HG03045 (cell line): ENCODE measurements at regions not wholly inside any gene's neighbourhood (a gene's known extent, or its start where the extent isn't known, plus 50 kb on each side); places are given as distances from the start of the nearest gene placed in this dataset.
"Not testable (repeated sequence)": the region's sequence is repeated elsewhere in the genome, so short reads cannot be mapped to it uniquely, and the experiment has no call there.

Source experiments
- ATAC-seq: cut with Tn5 transposase; IDR thresholded peaks from one replicate; pipeline ENCODE4 v1.9.1; 2021; ENCODE audit warnings: mild to moderate bottlenecking, moderate library complexity; ENCODE audit not compliant: unreplicated experiment

DNA sequence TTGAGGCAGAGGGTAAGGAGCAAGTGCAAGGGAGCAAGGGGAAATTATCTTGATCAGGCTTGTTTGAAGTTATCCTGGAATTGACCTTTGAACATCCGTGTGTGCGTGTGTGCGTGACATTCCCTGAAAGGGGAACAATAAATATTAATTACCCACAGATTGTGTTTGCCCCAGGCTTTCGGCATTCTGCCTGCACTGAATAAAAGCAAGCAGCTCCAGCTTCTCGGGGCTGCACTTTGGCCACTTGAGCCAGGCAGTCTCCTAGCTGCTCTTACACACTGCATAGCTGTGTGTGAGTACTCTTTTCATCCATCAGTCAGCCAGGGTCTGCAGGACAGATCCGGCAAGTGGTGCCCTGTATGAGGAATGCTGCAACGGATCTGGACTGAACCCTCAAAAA lies 107.7 kb upstream of the BTN3A2 start:
- ATAC-seq, result no peak

DNA sequence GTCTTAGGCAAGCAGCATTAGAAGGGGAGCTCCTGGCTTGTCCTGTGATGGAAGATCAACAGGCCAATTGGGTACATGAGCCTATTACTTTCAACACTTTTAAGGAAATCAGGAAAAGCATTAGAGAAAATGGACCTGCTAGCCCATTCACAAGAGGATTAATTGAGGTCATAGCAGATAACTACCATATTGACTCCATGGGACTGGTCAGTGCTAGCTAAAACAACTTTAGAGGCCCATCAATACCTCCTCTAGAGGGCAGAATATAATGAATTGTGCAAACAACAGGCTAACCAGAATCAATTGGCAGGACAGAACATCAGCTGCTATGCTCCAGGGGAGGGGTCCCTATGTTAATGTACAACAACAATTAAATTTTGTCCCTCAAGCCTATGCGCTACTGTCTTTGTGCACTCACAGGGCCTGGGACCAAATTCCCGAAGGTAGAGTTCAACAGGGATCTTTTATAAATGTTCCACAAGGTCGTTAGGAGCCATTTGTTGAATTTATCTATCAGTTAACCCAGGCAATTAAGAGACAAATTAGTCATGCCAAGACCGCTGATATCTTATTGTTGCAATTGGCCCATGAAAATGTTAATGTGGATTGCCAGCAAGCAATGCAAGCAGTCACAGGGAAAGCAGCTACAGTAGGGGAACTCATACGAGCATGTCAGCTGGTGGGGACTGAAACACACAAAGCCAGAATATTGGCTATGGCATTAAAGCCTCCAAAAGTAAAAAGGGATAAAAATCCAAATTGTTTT lies 106.6 kb upstream of the BTN3A2 start:
- no peak for ATAC-seq

DNA sequence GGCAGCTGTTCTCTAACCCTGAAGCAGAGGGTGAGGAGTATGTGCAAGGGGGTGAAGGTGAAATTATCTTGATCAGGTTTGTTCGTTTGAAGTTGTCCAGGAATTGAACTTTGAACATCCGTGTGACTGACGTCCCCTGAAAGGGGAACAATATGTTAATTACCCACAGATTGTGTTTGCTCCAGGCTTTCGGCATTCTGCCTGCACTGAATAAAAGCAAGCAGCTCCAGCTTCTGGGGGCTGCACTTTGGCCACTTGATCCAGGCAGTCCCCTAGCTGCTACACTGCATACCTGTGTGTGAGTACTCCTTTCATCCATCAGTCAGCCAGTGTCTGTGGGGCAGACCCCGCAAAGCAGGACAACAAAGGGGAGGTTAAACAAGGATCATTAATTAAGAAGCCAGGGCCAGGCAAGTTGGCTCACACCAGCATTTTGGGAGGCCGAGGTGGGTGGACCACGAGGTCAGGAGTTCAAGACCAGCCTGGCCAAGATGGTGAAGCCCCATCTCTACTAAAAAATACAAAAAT lies 104.8 kb upstream of the BTN3A2 start:
- ATAC-seq, result no peak

DNA sequence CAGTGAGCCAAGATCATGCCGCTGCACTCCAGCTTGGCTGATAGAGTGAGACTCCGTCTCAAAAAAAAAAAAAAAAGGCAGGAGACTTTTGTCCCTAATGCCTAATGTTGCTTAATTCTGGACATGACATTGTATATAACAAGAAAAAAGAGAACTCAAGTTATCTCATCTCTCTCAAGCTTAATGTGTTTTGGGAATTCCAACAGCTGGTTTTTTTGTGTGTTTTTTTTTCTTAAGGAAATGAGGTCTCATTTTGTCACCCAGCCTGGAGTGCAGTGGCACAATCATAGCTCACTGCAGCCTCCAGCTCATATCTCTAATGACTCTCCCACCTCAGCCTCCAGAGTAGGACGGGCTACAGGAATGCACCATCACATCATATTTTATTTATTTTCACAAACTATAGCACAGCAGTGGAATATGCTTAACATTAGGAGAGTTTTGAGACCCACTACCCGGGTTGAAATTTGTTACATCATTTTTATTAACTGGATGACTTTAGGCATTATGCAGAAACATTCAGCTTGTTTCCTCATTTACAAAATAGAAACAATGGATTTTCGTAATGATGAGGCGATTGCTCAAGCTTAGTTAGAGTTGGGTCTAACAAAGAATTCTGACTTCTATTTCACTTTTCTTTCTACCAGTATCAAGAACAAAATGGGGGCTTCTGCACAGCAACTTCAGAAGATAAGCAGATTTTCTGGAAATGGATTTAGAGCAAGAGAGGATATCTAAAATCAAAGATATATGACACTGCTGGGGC lies 104.1 kb upstream of the BTN3A2 start:
- ATAC-seq, result no peak

DNA sequence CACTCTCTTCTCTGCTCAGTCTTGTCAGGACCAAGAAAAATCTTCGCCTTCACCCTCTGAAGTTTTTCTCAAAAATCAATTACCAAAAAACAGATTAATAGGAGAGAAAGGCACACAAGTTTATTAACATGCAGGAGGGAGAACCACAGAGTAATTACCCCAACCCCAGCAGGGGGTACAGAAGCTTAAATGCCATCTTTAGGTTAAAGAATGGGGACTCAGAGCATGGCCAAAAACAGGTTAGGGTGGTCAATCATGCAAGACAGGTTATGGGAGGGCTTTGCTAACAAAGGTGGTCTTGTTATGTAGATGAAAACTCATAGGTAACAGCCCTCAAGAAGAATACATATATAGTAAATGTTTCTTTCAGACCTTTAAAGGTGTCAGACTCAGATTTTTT lies 100.5 kb upstream of the BTN3A2 start:
- ATAC-seq, result no peak

DNA sequence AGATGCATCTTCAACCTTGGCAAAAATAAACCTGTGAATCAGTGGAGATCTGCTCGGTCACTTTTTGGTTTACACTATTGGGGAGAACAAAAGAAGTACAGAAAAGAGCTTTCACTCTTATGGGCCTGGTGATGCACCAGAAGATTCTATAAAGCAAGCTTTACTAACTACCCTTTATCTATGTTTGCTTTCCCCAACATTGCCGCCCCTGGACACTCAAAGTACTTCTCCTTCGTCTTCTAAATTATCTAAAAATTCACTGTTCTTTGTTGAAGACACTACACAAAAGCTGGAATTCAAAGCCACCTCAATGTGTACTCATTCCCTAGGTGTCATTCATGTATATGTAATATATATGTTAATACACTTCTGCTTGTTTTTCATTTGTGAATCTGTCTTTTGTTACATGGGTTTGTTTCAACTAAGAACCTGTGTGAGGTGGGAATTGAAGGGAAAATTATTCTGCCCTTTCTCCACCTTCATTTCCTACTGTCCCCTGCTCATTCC lies 97.9 kb upstream of the BTN3A2 start:
- ATAC-seq, result no peak

DNA sequence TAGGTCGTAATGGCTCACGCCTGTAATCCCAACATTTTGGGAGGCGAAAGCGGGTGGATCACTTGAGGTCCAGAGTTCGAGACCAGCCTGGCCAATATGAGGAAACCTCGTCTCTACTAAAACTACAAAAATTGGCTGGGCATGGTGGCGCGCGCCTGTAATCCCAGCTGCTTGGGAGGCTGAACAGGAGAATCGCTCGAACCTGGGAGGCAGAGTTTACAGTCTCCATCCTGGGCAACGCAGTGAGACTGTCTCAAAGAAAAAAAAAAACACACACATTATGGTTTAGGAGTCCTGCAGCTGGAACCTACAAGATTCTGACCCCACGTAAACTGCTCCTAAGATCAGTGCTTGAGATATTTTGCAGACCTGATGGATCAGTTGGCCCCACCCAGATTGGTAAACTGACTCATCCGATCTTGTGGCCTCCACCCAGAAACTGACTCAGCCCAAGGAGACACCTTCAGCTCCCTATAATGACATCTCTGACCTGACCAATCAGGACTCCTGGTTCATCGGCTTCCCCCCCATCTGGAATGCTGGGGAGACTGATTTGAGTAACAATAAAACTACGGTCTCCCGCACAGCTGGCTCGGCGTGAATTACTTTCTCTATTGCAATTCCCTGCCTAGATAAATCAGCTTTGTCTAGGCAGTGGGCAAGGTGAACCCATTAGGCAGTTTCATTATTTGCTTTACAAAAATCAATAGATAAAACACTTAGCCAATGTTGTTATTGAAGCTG lies 96.2 kb upstream of the BTN3A2 start:
- no peak for ATAC-seq

DNA sequence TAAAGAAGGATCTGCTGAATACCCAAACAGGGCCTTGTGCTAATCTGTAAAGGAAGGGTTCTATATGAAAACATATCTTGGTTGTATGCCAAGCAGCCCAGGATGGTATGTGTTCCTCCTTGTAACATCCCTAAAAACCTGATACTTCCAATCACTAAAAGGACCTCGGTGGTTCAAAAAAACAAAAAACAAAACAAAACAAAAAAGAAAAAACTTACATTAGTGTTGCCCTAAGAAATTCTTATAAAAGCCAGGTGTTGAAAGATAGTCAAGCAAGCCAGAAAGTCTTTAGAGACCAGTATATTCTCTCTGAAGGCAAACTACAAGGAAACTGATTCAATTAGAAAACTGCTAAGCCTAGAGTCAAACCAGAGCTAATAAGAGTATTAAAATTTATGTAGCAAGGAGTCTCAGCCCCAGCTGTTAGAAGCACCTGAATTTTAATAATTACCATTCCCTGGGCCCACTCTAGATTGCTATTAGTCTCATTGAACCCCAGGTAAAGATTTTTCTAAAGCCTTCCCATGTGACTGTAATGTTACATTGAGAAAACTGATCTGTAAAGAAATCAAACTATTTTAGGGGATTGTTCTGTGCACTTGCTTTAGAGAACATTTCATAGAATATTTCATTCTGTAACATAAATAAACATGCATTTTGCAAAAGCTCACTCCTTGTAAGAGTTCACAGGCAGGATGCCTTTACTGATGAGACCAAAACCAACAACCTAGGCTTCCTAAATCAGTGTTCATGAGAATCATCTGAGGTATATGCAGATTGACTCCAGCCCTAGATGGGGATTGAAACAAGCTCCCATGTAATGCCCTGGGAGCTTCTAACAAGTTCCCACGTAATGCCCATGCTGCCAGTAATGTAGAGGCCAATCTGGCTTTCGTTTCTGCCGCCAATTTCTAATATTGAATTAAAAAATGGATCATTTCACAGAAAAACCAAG lies 95.2 kb upstream of the BTN3A2 start:
- no peak for ATAC-seq

DNA sequence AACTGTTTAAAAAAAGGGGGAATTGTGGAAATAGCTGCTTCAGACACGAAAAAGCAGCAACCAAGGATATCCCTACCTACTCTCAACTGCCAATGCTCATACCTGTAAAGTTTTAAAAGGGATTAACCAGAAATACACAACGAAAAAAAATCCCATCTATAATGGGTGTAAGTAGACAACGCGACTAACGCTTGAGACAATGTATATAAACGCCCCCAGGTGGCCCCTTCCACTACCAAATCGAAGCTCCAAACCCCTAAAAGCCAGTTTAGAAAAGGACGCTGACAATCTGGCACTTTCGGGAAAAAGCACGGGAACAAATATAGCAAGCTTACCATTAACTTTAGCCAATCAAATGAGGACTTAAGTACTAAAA lies 94.5 kb upstream of the BTN3A2 start:
- no peak for ATAC-seq

DNA sequence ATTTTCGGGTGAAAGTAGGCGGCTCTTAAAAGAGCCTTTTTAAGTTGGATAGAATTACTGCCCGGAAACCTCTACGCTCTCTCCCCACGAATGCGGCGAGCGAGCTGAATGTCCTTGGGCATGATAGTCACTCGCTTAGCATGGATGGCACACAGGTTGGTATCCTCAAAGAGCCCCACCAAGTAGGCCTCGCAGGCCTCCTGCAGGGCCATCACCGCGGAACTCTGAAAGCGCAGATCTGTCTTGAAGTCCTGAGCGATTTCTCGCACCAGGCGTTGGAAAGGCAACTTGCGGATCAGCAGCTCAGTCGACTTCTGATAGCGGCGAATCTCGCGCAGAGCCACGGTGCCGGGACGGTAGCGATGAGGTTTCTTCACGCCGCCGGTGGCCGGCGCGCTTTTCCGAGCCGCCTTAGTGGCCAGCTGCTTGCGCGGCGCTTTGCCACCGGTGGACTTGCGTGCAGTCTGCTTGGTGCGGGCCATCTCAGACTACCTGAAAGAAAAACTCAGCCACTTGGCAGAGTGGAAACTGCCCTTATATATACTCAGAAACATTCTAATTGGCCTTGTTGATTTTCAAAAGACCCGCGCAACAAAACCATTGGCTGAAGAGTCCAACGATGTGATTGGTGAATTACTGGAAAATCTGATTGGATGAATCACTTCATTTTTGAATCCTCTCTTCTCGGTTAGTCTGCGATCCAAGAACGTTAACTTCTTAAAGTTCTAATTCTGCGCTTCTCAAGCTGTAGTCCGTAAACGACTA lies 93.9 kb upstream of the BTN3A2 start:
- ATAC-seq, result peak; percentile 32

DNA sequence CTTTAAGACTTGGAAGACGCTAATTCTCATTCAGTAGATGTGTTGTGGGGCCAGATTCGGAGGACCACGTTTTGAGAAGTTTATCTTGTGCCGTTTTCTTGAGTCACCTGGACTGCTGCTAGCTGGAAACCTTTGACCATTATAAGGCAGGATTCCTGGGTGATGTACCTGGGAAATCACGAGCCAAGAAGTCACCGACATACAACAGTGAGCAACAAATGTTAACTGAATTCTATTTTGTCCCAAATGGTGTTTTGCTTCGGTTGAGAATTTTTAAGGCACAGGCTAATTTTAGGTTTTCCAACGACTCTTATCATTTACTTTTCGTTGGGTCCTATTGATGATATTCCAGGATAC lies 93.4 kb upstream of the BTN3A2 start:
- no peak for ATAC-seq

DNA sequence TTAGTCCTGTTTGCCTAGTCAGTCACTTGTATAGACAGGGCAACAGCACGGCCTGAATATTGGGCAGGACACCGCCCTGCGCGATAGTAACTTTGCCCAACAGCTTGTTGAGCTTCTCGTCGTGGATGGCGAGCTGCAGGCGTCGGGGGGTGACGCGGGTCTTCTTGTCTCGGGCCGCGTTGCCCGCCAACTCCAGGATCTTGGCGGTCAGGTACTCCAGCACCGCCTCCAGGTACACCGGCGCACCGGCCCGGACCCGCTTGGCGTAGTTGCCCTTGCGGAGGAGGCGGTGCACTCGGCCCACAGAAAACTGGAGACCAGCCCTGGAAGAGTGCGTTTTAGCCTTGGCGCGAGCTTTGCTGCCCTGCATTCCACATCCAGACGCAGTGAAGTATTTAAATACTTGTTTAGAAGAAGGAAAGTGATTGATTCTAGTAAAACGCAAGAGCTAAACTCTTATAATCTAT lies 92.8 kb upstream of the BTN3A2 start:
- peak; percentile 24 for ATAC-seq

DNA sequence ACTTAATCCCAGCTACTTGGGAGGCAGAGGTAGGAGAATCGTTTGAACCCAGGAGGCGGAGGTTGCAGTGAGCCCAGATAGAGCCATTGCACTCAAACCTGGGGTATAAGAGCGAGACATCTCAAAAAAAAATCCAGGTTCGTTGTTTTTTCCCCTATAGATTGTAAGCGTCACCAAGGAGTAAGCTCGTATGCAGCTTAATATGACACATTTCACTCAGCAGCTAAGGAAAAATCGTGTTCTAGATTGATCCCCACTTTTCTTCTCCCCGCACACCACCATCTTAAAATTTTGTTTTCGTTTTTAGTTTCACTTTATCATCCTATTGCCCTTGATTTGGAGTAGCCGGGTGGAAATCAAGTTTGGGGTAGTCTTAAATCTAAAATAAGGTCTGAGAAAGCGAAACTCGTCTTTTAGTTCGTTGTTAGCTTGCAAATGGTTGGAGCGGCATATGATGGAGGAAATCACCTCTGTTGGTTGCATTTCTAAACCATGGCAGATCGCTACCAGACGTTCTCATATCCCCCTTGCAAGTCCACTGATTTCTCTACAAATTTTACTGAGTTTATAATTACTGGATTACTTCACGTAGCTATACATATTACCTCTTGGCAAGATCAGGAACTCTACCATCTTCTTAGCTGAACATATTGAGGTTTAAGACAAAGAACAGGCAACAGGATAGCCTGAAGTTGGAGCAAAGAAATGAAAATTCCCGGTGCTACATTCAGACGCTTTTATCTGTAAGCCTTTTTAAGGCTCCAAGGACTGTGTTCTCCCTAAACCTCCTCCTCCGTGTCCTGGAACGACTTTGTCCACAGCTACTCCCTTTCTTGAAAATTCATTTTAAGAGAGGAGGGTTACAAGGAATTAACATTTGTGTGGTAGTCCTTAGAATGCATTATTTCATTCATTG lies 91.1 kb upstream of the BTN3A2 start:
- ATAC-seq, result no peak

DNA sequence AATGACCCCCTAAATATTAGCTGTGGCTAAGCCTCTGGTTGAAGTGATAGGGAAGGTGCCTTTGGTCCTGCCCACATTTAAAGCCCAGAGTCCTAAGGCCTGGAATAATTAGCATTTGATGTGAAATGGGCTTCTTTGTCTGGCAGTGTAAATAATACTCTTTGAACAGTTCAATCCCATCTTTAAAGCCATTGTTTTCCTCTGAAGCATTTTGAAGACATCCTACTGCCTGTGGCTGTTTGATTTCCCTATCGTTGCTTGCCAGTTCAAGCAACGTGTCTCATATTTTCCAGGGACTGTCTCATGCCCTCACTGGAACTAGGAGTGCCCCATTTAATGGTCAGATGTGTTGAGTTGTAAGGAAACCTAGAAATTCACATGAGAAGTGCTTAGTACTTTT lies 89.3 kb upstream of the BTN3A2 start:
- no peak for ATAC-seq

DNA sequence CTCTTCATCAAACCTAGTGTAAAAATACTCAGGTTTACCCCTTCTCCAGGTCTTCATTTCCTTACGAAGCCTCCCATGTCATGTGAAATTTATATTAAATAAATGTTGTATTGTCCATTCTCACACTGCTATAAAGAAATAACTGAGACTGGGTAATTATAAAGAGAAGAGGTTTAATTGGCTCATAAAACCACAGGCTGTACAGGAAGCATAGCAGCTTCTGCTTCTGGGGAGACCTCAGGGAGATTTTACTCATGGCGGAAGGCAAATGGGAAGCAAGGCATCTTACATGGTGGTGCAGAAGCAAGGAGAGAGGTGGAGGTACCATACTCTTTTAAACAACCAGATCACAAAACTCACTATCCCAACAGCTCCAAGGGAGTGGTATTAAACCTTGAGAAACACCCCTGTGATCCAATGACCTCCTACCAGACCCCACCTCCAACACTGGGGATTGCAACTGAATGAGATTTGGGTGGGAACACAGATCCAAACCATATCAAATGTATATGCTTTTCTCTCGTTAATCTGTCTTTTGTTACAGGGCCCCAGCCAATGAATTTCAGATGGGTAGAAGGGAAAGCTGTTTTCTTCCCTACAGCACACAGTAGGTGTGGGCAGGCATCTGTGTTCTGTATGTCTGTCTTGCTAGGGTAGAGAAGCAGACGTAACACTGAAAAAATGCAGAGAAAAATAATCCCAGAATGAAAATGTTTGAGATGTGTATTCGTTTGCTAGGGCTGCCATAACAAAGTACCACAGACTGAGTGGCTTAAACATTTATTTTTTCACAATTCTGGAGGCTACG lies 88.0 kb upstream of the BTN3A2 start:
- ATAC-seq, result no peak

DNA sequence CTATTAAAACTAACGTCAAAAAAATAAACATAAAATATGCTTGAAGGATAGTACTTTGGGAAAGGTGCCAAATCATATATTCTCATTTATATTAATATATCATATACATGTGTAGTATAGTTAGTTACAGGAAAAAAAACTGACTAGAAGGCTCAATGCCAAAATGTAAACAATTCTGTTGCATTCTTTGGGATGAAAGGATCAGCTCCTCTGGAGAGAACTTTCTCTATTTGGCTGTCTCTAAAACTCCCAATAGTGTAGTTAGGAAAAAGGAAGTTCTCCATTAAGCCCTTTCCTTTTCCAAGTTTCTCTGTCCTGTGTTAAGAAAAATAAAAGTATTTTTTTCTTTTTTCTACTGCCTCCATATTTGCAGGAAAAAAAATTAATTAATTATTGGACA lies 86.5 kb upstream of the BTN3A2 start:
- no peak for ATAC-seq

DNA sequence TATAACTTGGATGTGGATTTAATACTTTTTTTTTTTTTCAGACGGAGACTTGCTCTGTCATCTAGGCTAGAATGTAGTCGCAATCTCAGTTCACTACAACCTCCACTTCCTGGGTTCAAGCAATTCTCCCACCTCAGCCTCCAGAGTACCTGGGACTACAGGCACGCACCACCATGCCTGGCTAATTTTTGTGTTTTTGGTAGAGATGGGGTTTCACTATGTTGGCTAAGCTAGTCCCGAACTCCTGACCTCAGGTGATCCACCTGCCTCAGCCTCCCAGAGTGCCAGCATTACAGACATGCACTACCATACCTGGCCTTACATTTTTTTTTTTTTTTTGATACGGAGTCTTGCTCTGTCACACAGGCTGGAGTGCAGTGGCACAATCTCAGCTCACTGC lies 85.6 kb upstream of the BTN3A2 start:
- not testable (repeated sequence) for ATAC-seq

DNA sequence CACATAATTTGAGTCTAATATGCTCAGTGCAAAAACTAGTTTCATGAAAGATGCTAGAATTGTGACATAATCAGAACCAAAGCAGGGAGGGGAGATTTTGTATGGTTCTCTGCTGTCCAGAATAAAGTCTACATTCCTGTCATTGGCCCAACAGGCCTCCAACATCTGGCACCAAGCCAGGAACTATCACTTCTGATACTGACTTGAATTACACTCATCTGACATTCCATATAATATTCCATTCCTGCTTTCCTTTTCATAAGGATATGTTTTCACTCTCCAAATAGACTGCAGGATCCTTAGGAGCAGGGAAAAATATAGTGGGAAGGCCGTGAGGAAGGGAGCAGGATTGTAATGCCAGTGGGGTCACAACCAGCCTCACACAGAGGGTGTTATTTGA lies 84.6 kb upstream of the BTN3A2 start:
- no peak for ATAC-seq
